ENCODE measurements at regions not wholly inside any gene's neighbourhood (a gene's known extent, or its start where the extent isn't known, plus 50 kb on each side); places are given as distances from the start of the nearest gene placed in this dataset.

DNA sequence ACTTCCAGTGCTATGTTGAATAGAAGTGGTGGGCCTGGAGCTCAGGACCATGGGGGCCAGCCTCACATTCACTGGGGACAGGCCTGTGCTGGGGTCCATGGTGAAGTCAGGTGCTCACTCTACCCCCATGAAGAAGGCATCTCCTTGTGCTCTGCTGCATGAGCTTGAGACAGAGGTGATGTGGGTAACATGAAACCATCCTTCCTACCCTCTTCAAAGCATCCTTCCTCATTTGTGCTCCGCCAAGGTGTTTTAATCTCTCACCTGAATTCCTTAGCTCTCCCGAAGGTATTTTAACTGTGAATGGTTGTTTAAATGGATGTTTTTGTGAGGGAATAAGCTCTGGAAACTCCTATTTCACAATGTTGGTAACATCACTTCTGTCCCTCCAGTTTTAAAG lies 209.6 kb upstream of the PCSK2 start:
- no peak for DNase-seq (ENCODE audit: low read depth in 2 of 2)

- DNase-seq (ENCODE audit: low read depth in 2 of 2), result no peak
Measured at GRCh38 chr20:17021481-17021880, 205.4 kb upstream of the PCSK2 start.

DNA sequence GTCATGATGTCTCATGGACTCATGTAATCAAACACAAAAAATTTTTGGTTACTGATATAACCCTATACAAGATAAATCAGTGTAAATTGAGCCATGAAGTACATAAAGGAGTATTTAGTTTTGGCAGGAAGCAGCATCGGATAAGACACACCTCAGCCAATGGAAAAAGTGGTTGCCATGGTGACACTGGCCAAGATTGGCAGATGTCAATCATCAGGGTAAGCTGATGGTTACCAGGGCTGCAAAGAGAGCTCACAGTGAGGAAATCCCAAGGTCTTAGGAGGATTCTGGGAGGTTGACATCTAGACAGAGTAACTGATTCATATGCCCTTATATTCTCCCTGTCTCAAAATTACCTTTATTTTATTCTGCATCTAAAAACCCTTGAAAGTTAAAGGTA lies 203.8 kb upstream of the PCSK2 start:
- no peak for DNase-seq (ENCODE audit: low read depth in 2 of 2)

GRCh38 chr20:17023806-17024205 lies 203.0 kb upstream of the PCSK2 start:
- DNase-seq (ENCODE audit: low read depth in 2 of 2), result no peak

- no peak for DNase-seq (ENCODE audit: low read depth in 2 of 2)
Measured at GRCh38 chr20:17024513-17025119, 202.2 kb upstream of the PCSK2 start.

DNA sequence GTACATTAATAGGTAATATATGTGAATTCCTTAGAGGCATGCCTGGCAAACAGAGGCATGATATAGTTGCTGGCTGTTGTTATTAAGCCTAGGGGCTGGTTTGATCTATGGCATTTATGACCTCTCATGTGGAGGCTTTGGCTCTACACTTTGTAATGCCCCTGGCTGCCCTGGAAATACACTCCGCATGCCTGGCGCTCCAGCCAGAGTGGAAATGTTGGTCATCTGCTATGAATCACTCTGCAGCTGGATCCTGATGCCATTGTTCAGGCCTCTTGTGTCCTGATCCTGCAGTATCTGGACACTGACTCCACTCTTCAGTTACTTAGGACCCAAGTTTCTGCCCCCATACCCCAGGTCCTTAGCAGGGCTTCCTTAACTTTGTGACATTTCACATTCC lies 200.5 kb upstream of the PCSK2 start:
- no peak for DNase-seq (ENCODE audit: low read depth in 2 of 2)

DNA sequence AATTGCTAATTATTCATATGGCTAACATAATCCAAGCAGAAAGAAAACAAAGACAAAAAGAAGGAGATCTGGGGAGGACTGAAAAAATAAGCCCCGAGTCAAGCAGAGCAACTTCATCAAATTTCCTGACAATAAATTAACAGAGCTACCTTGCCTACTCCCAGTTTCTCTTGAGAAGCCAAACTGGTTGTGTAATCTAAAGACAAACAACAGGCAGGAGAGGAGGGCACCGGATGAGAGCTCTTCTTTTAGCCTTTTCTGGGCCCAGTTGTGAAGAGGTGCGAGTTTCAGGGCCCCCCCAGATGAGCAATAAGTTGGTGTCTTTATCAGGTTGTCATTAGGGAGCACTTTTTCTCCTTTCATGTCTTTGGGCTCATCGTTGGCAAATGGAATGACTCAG lies 197.1 kb upstream of the PCSK2 start:
- DNase-seq (ENCODE audit: low read depth in 2 of 2), result no peak

- DNase-seq (ENCODE audit: low read depth in 2 of 2), result no peak
Measured at GRCh38 chr20:17036541-17036940, 190.3 kb upstream of the PCSK2 start.

DNA sequence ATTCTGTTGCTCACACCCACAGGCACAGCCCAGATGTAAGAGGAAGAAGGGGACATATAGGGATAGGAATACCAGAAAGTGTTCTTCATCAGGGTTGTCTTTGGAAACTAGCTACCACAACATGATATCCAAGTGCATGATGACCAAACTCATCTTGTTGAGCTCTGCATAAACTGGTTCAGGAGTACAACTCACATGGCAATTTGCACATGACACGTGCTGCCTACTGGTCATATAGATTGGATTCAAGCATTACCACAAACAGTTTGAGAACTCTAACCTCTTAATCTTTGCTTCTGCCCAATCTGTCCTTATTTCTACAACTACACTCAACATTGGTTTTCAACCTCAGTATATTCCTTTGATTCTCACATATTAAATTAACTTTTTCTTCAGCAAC lies 184.7 kb upstream of the PCSK2 start:
- DNase-seq (ENCODE audit: low read depth in 2 of 2), result no peak

- no peak for DNase-seq (ENCODE audit: low read depth in 2 of 2)
Measured at GRCh38 chr20:17043323-17043722, 183.5 kb upstream of the PCSK2 start.

DNA sequence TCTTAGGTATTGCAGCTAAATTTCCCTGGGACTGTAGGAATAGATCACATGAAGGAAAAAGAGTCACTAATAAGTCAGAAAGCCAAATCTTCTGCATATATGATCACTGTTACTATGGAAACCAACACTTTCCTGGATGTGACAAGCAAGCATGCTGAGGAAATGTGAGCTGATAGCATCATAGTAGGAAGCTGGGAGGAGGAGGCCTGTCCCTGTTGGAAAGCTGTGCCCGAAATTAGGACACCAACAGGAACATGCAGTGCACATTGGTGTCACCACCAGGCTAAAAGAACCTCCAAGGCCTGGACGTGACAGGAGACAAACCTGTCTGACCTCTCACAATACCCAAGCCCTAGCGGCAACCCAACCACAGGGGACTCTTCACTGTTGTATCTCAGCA lies 181.9 kb upstream of the PCSK2 start:
- DNase-seq (ENCODE audit: low read depth in 2 of 2), result no peak

GRCh38 chr20:17059465-17059864 lies 167.4 kb upstream of the PCSK2 start:
- DNase-seq (ENCODE audit: low read depth in 2 of 2), result no peak

GRCh38 chr20:17061715-17062114 lies 165.1 kb upstream of the PCSK2 start:
- no peak for DNase-seq (ENCODE audit: low read depth in 2 of 2)

DNA sequence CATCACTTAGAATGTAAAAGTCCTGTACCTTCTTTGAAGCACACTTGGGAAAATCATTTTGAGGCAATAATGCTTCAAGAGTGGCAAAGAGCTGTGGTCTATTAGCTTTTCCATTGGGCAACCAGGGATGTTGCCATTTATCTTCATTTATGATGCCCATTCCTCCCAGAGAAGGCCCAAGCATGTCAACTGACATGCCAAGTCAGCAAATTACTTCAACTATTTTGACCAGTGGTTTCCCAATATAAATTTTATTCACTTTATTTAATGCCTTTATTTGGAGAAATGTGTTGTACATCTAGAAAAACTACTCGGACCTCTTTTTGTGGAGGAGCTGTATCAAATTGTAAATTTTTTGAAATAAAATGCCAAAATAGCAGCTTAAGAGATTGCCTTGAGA lies 164.1 kb upstream of the PCSK2 start:
- DNase-seq (ENCODE audit: low read depth in 2 of 2), result no peak

GRCh38 chr20:17066902-17067301 lies 159.9 kb upstream of the PCSK2 start:
- DNase-seq (ENCODE audit: low read depth in 2 of 2), result no peak

DNA sequence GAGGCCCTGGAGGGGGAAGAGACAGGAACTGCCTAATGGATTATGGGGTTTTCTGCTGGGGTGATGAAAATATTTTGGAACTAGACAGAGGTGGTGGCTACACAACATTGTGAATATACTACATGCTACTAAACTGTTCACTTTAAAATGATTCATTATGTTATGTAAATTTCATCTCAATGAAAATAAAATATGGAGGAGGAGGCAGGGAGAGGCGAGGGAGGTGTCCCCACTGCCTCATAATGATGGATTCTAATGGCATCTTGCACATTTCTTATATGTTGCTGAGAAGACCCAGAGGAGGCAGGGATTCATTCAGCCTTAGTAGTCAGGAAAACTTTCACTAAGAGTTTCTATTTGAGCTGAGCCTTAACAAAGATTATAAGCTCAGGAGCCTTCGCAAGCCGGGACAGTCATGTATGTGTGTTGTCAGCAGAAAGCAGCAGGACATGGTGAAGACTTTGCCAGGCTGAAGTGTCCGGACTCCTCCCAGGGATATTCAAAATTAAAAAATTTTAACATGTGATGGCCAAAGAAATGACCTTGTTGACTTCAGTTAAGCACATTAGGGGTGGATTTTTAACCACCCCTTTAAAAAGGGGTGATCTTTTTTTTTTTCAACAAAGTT lies 158.6 kb upstream of the PCSK2 start:
- no peak for DNase-seq (ENCODE audit: low read depth in 2 of 2)

GRCh38 chr20:17077030-17077429 lies 149.8 kb upstream of the PCSK2 start:
- no peak for DNase-seq (ENCODE audit: low read depth in 2 of 2)

DNA sequence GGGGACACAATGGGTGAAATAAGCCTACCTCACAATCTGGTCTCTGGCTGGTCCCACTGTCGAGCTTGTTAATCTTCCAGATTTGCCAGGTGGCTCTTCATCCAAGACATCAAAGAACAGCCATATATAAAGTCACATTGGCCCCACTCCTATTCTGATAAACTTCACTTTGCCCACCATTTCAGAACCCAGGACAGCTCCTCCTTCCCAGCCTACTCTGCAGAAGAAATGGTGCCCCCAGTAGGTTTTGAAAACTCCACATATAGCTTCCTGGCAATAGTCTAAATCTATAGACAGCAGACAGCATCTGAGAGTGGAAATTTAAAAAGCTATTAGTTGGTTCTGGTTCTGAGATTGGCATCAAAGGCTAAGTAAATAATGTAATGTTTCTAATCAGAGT lies 143.1 kb upstream of the PCSK2 start:
- no peak for DNase-seq (ENCODE audit: low read depth in 2 of 2)

DNA sequence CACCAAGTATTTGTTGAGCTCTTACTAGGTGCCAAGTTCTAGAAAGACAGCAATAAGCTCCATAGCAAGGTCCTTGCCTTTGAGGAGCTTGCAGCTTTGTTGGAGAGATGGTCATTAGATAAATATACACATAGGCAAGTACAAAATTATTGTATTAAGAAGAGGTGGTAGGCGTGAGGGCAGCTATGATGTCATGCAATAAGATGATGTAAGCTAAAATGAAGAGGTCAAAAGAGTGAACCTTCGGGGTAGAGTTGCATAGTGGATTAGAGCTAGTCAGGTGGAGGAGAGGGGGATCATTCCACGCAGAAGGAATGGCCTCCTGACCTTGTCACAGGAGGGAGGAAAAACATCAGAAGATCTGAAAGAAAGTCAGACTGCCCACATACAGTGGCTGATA lies 141.9 kb upstream of the PCSK2 start:
- no peak for DNase-seq (ENCODE audit: low read depth in 2 of 2)

DNA sequence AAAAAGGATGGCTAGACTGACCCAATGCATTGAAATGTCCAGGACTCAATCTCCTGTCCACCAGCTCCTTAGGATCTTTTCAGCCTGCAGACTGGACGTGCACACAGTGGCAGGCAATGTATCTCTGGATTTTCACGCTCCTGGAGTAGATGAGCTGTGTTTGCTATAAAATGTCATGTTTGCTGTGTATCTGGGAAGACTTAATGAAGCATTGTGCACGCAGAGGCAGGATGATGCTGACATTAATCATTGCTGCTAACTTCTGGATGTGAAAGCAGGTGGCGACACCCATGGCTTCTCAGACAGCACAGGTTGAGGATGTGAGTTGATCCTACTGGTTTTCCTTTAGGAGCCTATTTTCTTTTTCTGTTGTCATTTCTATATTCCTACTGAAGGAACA lies 133.1 kb upstream of the PCSK2 start:
- DNase-seq (ENCODE audit: low read depth in 2 of 2), result no peak

GRCh38 chr20:17097603-17098002 lies 129.2 kb upstream of the PCSK2 start:
- DNase-seq (ENCODE audit: low read depth in 2 of 2), result no peak

DNA sequence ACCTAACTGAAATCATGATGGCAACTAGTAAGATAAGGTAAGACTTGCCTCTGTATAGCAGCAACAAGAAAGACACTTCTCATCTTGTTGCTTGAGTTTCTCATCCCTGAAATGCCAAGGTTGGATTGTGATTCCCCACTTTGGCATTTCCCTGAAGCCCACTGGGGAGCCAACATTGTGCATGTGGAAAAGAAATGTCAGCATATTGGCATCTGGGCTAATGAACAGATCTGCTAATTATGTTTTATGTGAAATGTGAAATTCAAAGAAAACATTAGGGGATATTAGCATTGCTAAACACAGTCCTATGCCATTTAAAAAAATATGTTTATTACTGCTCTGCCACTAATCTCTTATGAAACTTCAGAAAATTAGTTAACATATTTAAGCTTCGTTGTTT lies 126.3 kb upstream of the PCSK2 start:
- DNase-seq (ENCODE audit: low read depth in 2 of 2), result no peak

DNA sequence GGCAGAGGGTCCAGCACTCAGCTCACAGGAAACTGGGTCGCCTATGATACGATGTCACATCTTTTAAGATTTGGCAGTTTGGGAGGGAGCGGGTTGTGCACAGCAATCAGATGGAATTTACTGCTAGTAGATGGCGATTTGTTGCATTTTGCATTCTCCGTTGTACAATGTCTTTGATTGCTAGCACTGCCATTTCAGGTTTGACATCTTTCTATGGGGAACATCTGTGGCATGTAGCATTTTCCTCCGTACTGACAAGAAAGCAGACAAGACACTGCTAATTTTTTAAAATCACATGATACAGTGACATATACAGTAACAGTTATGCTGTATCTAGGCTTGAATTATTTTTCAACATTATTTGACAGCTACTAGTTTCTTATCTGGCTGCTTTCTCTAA lies 119.7 kb upstream of the PCSK2 start:
- no peak for DNase-seq (ENCODE audit: low read depth in 2 of 2)

- DNase-seq (ENCODE audit: low read depth in 2 of 2), result no peak
Measured at GRCh38 chr20:17108896-17109295, 117.9 kb upstream of the PCSK2 start.
